Upper lobe of left lung (tissue), 4 donors: ENCODE measurements at regions not wholly inside any gene's neighbourhood (a gene's known extent, or its start where the extent isn't known, plus 50 kb on each side); places are given as distances from the start of the nearest gene placed in this dataset.

Source experiments
- CTCF ChIP-seq, 6 experiments: fragments of 450-650 bp in 4 of 6; fragments of 200-600 bp in 2 of 6; sonication (generic) in 2 of 6; IDR thresholded peaks; one replicate each; pipeline ENCODE4 v1.5.1; 2016 to 2019; ENCODE audit warnings: antibody characterized with exemption in 6 of 6
- EP300 ChIP-seq, 4 donors: sonication (generic); formaldehyde crosslinking; IDR thresholded peaks; one replicate each; pipeline ENCODE4 v1.5.1; 2017; ENCODE audit warnings: antibody characterized with exemption in 4 of 4, control low read depth in 2 of 4
- POLR2A ChIP-seq, 4 donors: fragments of 450-650 bp; IDR thresholded peaks; one replicate each; pipeline ENCODE4 v1.5.1; 2016 to 2017; ENCODE audit warnings: antibody characterized with exemption in 4 of 4, mild to moderate bottlenecking in 2 of 4
- POLR2AphosphoS5 ChIP-seq, 2 donors: sonication (generic); formaldehyde crosslinking; IDR thresholded peaks; one replicate each; pipeline ENCODE4 v1.5.1; 2017; ENCODE audit warnings: antibody characterized with exemption in 2 of 2

- TF ChIP-seq CTCF (IDR thresholded peaks at IDR 0.05) (no peak), POLR2A (IDR thresholded peaks at IDR 0.05) (no peak), EP300 (IDR thresholded peaks at IDR 0.05) (no peak), POLR2AphosphoS5 (IDR thresholded peaks at IDR 0.05) (no peak)
These were observed 140.5 kb downstream of the MIAT start for GRCh38 chr22:26797910-26798309.
